Naive B cell (primary cell): ENCODE measurements at regions not wholly inside any gene's neighbourhood (a gene's known extent, or its start where the extent isn't known, plus 50 kb on each side); places are given as distances from the start of the nearest gene placed in this dataset.

Source experiments
- ATAC-seq, 2 donors: fragments of 150-1000 bp; cut with Tn5 transposase; 2 replicates each; pipeline ENCODE4 v1.10.0; 2021; ENCODE audit warnings: low read depth in 2 of 2, mild to moderate bottlenecking in 2 of 2, moderate library complexity in 2 of 2
- DNase-seq: peaks from one replicate; pipeline ENCODE4 v3.0.0; 2022
- H3K27ac Mint-ChIP-seq, 6 donors: one replicate each; pipeline ENCODE4 v1.8.0; 2020 to 2022; ENCODE audit warnings: mild to moderate bottlenecking in 6 of 6, mixed read lengths in 6 of 6, moderate library complexity in 5 of 6, inconsistent platforms in 2 of 6
- H3K27me3 Mint-ChIP-seq, 3 donors: one replicate each; pipeline ENCODE4 v1.8.0; 2021 to 2022; ENCODE audit warnings: mixed read lengths in 3 of 3, mild to moderate bottlenecking in 1 of 3
- H3K36me3 Mint-ChIP-seq, 2 donors: one replicate each; pipeline ENCODE4 v1.8.0; 2020 to 2022; ENCODE audit warnings: mixed read lengths in 2 of 2, inconsistent platforms in 1 of 2, mild to moderate bottlenecking in 1 of 2
- H3K4me1 Mint-ChIP-seq, 3 donors: one replicate each; pipeline ENCODE4 v1.8.0; 2020 to 2022; ENCODE audit warnings: mixed read lengths in 3 of 3, inconsistent platforms in 1 of 3, mild to moderate bottlenecking in 1 of 3, moderate library complexity in 1 of 3
- H3K4me3 Mint-ChIP-seq, 8 donors: one replicate each; pipeline ENCODE4 v1.8.0; 2020 to 2022; ENCODE audit warnings: mild to moderate bottlenecking in 8 of 8, mixed read lengths in 8 of 8, moderate library complexity in 8 of 8, inconsistent platforms in 2 of 8
- H3K9me3 Mint-ChIP-seq, 7 donors: one replicate each; pipeline ENCODE4 v1.8.0; 2020 to 2022; ENCODE audit warnings: mixed read lengths in 7 of 7, mild to moderate bottlenecking in 5 of 7, inconsistent platforms in 2 of 7, moderate library complexity in 1 of 7

GRCh38 chr14:33871394-33871793 lies 79.5 kb downstream of the EGLN3 start:
- Mint-ChIP-seq H3K27ac (no peak overlapping the region), H3K9me3 (peaks cover 4 to 36% (median 21%) of the 10 kb centered on the region in 7 donors), H3K36me3 (peaks cover 6 to 13% of the 10 kb centered on the region in 2 donors), H3K4me3 (no peak overlapping the region), H3K27me3 (peaks cover 0 to 5% (median 5%) of the 10 kb centered on the region in 3 donors), H3K4me1 (no peaks in the 10 kb centered on the region)
- DNase-seq, result no peak
- no peak for ATAC-seq

GRCh38 chr14:33866425-33867088 lies 84.3 kb downstream of the EGLN3 start:
- no peak overlapping the region for H3K27ac Mint-ChIP-seq
- ATAC-seq (no peak), DNase-seq (no peak)
- H3K36me3 Mint-ChIP-seq, result no peaks in the 10 kb centered on the region
- H3K4me1 Mint-ChIP-seq, result no peaks in the 10 kb centered on the region
- no peak overlapping the region for H3K4me3 Mint-ChIP-seq
- no peaks in the 10 kb centered on the region for H3K27me3 Mint-ChIP-seq
- H3K9me3 Mint-ChIP-seq, result peaks cover 0 to 4% (median 0%) of the 10 kb centered on the region in 7 donors

GRCh38 chr14:33862261-33862802 lies 88.5 kb downstream of the EGLN3 start:
- no peaks in the 10 kb centered on the region for H3K36me3 Mint-ChIP-seq
- H3K27ac Mint-ChIP-seq, result peak overlapping the region in 1 of 6 donors; percentile 39
- no peaks in the 10 kb centered on the region for H3K4me1 Mint-ChIP-seq
- DNase-seq (no peak), ATAC-seq (no peak)
- H3K9me3 Mint-ChIP-seq, result peaks cover 0 to 2% (median 0%) of the 10 kb centered on the region in 7 donors
- no peak overlapping the region for H3K4me3 Mint-ChIP-seq
- peaks cover 0 to 7% (median 5%) of the 10 kb centered on the region in 3 donors for H3K27me3 Mint-ChIP-seq

GRCh38 chr14:33859306-33859705 lies 91.6 kb downstream of the EGLN3 start:
- Mint-ChIP-seq H3K4me3 (no peak overlapping the region), H3K36me3 (no peaks in the 10 kb centered on the region), H3K4me1 (no peaks in the 10 kb centered on the region), H3K27ac (no peak overlapping the region), H3K9me3 (peaks cover 0 to 4% (median 0%) of the 10 kb centered on the region in 7 donors), H3K27me3 (peaks cover 0 to 14% (median 11%) of the 10 kb centered on the region in 3 donors)
- DNase-seq, result no peak
- no peak for ATAC-seq

GRCh38 chr14:33857650-33858049 lies 93.2 kb downstream of the EGLN3 start:
- Mint-ChIP-seq H3K4me1 (no peaks in the 10 kb centered on the region), H3K4me3 (no peak overlapping the region), H3K27me3 (peaks cover 4 to 14% (median 11%) of the 10 kb centered on the region in 3 donors), H3K27ac (no peak overlapping the region), H3K9me3 (peaks cover 0 to 4% (median 0%) of the 10 kb centered on the region in 7 donors), H3K36me3 (no peaks in the 10 kb centered on the region)
- ATAC-seq, result no peak
- DNase-seq, result no peak

GRCh38 chr14:33855672-33856071 lies 95.2 kb downstream of the EGLN3 start:
- Mint-ChIP-seq H3K4me1 (no peaks in the 10 kb centered on the region), H3K27ac (no peak overlapping the region), H3K4me3 (no peak overlapping the region), H3K27me3 (peaks cover 4 to 20% (median 11%) of the 10 kb centered on the region in 3 donors), H3K36me3 (no peaks in the 10 kb centered on the region), H3K9me3 (peaks cover 0 to 4% (median 0%) of the 10 kb centered on the region in 7 donors)
- DNase-seq (no peak), ATAC-seq (no peak)
